SH-SY5Y (cell line): ENCODE measurements at regions not wholly inside any gene's neighbourhood (a gene's known extent, or its start where the extent isn't known, plus 50 kb on each side); places are given as distances from the start of the nearest gene placed in this dataset.

Source experiments
- GATA2 ChIP-seq: IDR thresholded peaks from 2 replicates; pipeline ENCODE4 v1.6.1; 2011; ENCODE audit warnings: mild to moderate bottlenecking, low read depth, low read length
- GATA3 ChIP-seq: IDR thresholded peaks from 2 replicates; pipeline ENCODE4 v1.6.1; 2011; ENCODE audit warnings: low read depth, mild to moderate bottlenecking, low read length, moderate library complexity

DNA sequence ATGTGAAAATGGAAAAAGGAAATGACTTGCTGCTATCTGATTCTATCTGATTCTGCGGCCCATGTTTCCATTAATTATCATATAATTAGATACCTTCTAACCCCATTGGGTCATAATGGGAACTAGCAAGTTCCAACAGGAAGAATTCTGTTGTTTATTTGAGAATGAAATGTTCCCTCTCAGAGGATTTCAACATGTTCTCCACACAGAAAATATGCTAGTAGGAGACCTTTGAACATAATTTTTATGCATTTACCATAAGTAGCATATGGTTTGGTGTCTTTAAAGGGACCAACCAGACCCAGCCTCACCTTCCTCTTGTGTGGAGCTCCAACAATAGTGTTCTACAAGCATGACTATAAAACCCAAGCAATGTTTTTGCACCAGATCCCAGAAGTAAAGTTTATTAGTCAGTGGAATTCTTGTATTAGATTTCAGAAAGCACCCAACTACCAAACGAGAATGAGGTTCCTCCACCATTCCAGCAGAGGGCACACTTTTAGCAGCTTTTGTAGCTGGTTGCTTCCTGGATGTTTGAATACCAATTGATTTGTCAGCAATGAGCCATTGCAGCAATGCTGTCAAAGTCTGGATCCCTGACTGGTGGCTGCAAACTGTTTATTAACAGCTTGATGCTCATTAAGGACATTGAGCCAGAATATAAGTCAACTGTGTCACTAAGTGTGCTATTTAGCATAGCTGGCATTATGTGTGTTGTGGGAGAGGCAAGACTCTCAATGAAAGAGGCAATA is 143.6 kb upstream of the GJE1 start:
- TF ChIP-seq GATA2 (no peak), GATA3 (no peak)
